ENCODE measurements at regions not wholly inside any gene's neighbourhood (a gene's known extent, or its start where the extent isn't known, plus 50 kb on each side); places are given as distances from the start of the nearest gene placed in this dataset.

DNA sequence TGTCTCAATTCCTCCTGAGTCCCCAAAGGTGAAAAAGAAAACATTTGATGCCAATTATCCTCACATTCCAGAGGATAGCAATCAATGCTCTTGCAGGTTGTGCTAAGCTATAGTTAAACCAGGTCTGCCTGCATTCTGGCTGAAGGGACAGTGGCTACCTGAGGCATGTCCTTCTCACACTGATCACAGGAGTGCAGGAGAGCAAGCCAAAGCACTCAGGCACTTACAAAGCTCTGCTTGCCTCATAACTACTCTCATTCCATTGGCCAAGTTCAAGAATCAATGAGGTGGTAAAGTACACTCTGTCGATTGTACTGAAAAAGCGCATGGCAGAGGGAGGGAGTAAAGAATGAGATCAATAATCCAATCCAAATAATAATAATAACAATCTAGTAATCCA, 342.0 kb upstream of the PPP2R3A start:
- Histone ChIP-seq H3K9me3 (ENCODE audit: insufficient read depth, low read length, severe bottlenecking) (no peaks in the 10 kb centered on the region), H3K4me2 (ENCODE audit: insufficient read depth, low read length) (no peak overlapping the region), H3K36me3 (ENCODE audit: insufficient read depth, low read length) (no peaks in the 10 kb centered on the region), H3K9ac (ENCODE audit: low read depth, low read length) (no peak overlapping the region), H3K4me1 (ENCODE audit: insufficient read depth, low read length) (no peaks in the 10 kb centered on the region), H3K27ac (ENCODE audit: low read length) (no peak overlapping the region), H3K27me3 (ENCODE audit: insufficient read depth, low read length, poor library complexity) (peaks cover 22% of the 10 kb centered on the region), H3K4me3 (ENCODE audit: low read depth in 1 of 2, low read length in 2 of 2) (no peak overlapping the region), H4K20me1 (ENCODE audit: insufficient read depth, low read length) (no peaks in the 10 kb centered on the region), H3K79me2 (ENCODE audit: insufficient read depth, low read length) (no peaks in the 10 kb centered on the region), H2AFZ (ENCODE audit: low read depth, low read length) (no peak overlapping the region)
- DNase-seq, result no peak
- ATAC-seq (ENCODE audit: insufficient read depth, low read depth), result no peak
- TF ChIP-seq EZH2 (IDR thresholded peaks at IDR 0.05; ENCODE audit: borderline replicate concordance, low read depth, low read length, severe bottlenecking), result no peak
- TF ChIP-seq, protein P1, sequence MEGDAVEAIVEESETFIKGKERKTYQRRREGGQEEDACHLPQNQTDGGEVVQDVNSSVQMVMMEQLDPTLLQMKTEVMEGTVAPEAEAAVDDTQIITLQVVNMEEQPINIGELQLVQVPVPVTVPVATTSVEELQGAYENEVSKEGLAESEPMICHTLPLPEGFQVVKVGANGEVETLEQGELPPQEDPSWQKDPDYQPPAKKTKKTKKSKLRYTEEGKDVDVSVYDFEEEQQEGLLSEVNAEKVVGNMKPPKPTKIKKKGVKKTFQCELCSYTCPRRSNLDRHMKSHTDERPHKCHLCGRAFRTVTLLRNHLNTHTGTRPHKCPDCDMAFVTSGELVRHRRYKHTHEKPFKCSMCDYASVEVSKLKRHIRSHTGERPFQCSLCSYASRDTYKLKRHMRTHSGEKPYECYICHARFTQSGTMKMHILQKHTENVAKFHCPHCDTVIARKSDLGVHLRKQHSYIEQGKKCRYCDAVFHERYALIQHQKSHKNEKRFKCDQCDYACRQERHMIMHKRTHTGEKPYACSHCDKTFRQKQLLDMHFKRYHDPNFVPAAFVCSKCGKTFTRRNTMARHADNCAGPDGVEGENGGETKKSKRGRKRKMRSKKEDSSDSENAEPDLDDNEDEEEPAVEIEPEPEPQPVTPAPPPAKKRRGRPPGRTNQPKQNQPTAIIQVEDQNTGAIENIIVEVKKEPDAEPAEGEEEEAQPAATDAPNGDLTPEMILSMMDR (IDR thresholded peaks at IDR 0.05; ENCODE audit: borderline replicate concordance, extremely low read depth, low read length, poor library complexity, severe bottlenecking), result no peak

DNA sequence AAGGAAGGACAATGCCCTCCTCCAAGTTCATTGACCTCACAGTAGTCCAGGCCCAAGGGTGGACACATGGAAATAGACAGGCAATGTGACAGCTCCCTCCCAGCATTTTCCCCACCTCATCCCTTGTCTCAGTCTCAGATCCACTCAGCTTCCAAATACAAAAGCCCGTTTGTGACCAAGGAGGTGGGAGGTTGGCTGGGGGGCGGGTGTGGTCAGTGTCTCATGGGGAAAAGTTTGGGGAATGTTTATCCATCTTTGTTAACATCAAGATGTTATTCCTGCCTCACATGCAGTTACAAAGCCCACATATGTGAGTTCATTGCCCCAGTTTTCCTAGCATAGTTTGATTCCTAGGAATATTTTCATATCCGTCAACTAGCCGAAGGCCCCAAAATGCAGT, 338.5 kb upstream of the PPP2R3A start:
- Histone ChIP-seq H3K27me3 (ENCODE audit: insufficient read depth, low read length, poor library complexity) (peaks cover 40% of the 10 kb centered on the region), H3K36me3 (ENCODE audit: insufficient read depth, low read length) (no peaks in the 10 kb centered on the region), H3K4me1 (ENCODE audit: insufficient read depth, low read length) (no peaks in the 10 kb centered on the region), H3K4me3 (ENCODE audit: low read depth in 1 of 2, low read length in 2 of 2) (no peak overlapping the region), H3K4me2 (ENCODE audit: insufficient read depth, low read length) (no peak overlapping the region), H2AFZ (ENCODE audit: low read depth, low read length) (no peak overlapping the region), H3K9ac (ENCODE audit: low read depth, low read length) (no peak overlapping the region), H4K20me1 (ENCODE audit: insufficient read depth, low read length) (no peaks in the 10 kb centered on the region), H3K9me3 (ENCODE audit: insufficient read depth, low read length, severe bottlenecking) (no peaks in the 10 kb centered on the region), H3K79me2 (ENCODE audit: insufficient read depth, low read length) (no peaks in the 10 kb centered on the region), H3K27ac (ENCODE audit: low read length) (no peak overlapping the region)
- no peak for TF ChIP-seq EZH2 (IDR thresholded peaks at IDR 0.05; ENCODE audit: borderline replicate concordance, low read depth, low read length, severe bottlenecking)
- TF ChIP-seq, protein P1 (IDR thresholded peaks at IDR 0.05; ENCODE audit: borderline replicate concordance, extremely low read depth, low read length, poor library complexity, severe bottlenecking), result no peak
- ATAC-seq (ENCODE audit: insufficient read depth, low read depth) (no peak), DNase-seq (no peak)

DNA sequence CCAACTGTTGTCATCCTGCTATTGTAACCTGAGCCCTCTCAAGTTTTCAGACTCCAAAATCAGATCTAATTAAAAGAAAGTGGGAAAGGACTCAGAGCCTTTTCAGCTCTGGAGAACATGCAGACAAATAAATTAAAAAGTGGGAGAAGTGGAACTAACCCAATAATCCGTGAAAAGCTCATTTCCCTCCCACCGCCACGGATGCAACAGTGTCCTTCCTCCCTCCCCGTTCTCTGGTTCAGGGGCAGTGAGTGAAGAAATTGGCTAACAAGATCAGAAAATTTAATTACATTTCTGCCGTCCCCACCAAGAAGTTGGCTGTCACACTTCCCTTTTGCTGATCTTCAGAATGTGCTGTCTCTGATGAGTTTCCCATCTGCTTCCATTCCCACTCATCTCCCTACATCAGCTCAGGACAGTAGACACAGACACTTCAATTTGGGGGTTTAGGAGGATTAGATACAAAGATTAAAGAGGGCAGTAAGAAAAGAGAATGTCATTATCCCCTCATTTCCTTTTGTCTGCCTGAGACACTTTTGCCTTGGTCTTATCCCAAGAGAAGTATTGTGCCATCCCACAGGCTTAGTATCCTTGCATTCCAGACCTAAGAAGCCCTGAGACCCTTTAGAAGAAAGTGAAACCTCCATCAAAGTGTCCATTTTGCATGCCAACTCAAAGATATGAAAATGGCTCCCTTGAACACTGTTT, 335.7 kb upstream of the PPP2R3A start:
- Histone ChIP-seq H3K9ac (ENCODE audit: low read depth, low read length) (no peak overlapping the region), H3K4me3 (ENCODE audit: low read depth in 1 of 2, low read length in 2 of 2) (no peak overlapping the region), H3K4me2 (ENCODE audit: insufficient read depth, low read length) (no peak overlapping the region), H3K27ac (ENCODE audit: low read length) (no peak overlapping the region), H3K36me3 (ENCODE audit: insufficient read depth, low read length) (no peaks in the 10 kb centered on the region), H3K4me1 (ENCODE audit: insufficient read depth, low read length) (no peaks in the 10 kb centered on the region), H3K9me3 (ENCODE audit: insufficient read depth, low read length, severe bottlenecking) (no peaks in the 10 kb centered on the region), H4K20me1 (ENCODE audit: insufficient read depth, low read length) (no peaks in the 10 kb centered on the region), H3K79me2 (ENCODE audit: insufficient read depth, low read length) (no peaks in the 10 kb centered on the region), H3K27me3 (ENCODE audit: insufficient read depth, low read length, poor library complexity) (peaks cover 37% of the 10 kb centered on the region), H2AFZ (ENCODE audit: low read depth, low read length) (no peak overlapping the region)
- DNase-seq (no peak), ATAC-seq (ENCODE audit: insufficient read depth, low read depth) (no peak)
- no peak for TF ChIP-seq EZH2 (IDR thresholded peaks at IDR 0.05; ENCODE audit: borderline replicate concordance, low read depth, low read length, severe bottlenecking)
- TF ChIP-seq, protein P1 (IDR thresholded peaks at IDR 0.05; ENCODE audit: borderline replicate concordance, extremely low read depth, low read length, poor library complexity, severe bottlenecking), result no peak

Measured in DND-41 (cell line).